ENCODE measurements at regions not wholly inside any gene's neighbourhood (a gene's known extent, or its start where the extent isn't known, plus 50 kb on each side); places are given as distances from the start of the nearest gene placed in this dataset.

GRCh38 chr2:142723236-142723635, 154.2 kb upstream of the KYNU start:
- no peak for TF ChIP-seq CTCF (IDR thresholded peaks at IDR 0.05 in 8 of 11, conservative IDR thresholded peaks at IDR 0.05 in 3 of 11)
- TF ChIP-seq POLR2A (IDR thresholded peaks at IDR 0.05), result no peak
- TF ChIP-seq POLR2AphosphoS5 (IDR thresholded peaks at IDR 0.05), result no peak
